GM19035 (cell line): ENCODE measurements at regions not wholly inside any gene's neighbourhood (a gene's known extent, or its start where the extent isn't known, plus 50 kb on each side); places are given as distances from the start of the nearest gene placed in this dataset.

Experiments
- ATAC-seq: cut with Tn5 transposase; IDR thresholded peaks from one replicate; pipeline ENCODE4 v1.9.1; 2021; ENCODE audit not compliant: unreplicated experiment

GRCh38 chr18:29028560-29028959 is 851.6 kb upstream of the CDH2 start:
- no peak for ATAC-seq

GRCh38 chr18:29018976-29019375 is 842.0 kb upstream of the CDH2 start:
- no peak for ATAC-seq

- no peak for ATAC-seq
Measured at GRCh38 chr18:29012883-29013465, 836.0 kb upstream of the CDH2 start.

GRCh38 chr18:29012364-29012763 is 835.4 kb upstream of the CDH2 start:
- ATAC-seq: no peak

GRCh38 chr18:29009250-29009803 is 832.4 kb upstream of the CDH2 start:
- no peak for ATAC-seq

GRCh38 chr18:29008809-29009208 is 831.9 kb upstream of the CDH2 start:
- no peak for ATAC-seq

- ATAC-seq: no peak
Measured at GRCh38 chr18:29007986-29008654, 831.2 kb upstream of the CDH2 start.

GRCh38 chr18:29004921-29005320 is 828.0 kb upstream of the CDH2 start:
- no peak for ATAC-seq

- ATAC-seq: no peak
Measured at GRCh38 chr18:29003194-29003593, 826.3 kb upstream of the CDH2 start.

- no peak for ATAC-seq
Measured at GRCh38 chr18:29002747-29003146, 825.8 kb upstream of the CDH2 start.

- no peak for ATAC-seq
Measured at GRCh38 chr18:28999726-29000125, 822.8 kb upstream of the CDH2 start.

- ATAC-seq: no peak
Measured at GRCh38 chr18:28995319-28995718, 818.4 kb upstream of the CDH2 start.

GRCh38 chr18:28984731-28985130 is 807.8 kb upstream of the CDH2 start:
- ATAC-seq: no peak

GRCh38 chr18:28974504-28974903 is 797.6 kb upstream of the CDH2 start:
- ATAC-seq: no peak

GRCh38 chr18:28973324-28973723 is 796.4 kb upstream of the CDH2 start:
- ATAC-seq: no peak

- no peak for ATAC-seq
Measured at GRCh38 chr18:28972333-28972907, 795.5 kb upstream of the CDH2 start.

GRCh38 chr18:28963481-28963880 is 786.6 kb upstream of the CDH2 start:
- no peak for ATAC-seq

GRCh38 chr18:28961669-28962228 is 784.8 kb upstream of the CDH2 start:
- no peak for ATAC-seq

- no peak for ATAC-seq
Measured at GRCh38 chr18:28960146-28960545, 783.2 kb upstream of the CDH2 start.

- ATAC-seq: no peak
Measured at GRCh38 chr18:28952339-28952738, 775.4 kb upstream of the CDH2 start.

- no peak for ATAC-seq
Measured at GRCh38 chr18:28947900-28948299, 771.0 kb upstream of the CDH2 start.

- ATAC-seq: no peak
Measured at GRCh38 chr18:28946471-28946870, 769.5 kb upstream of the CDH2 start.
